ENCODE measurements at regions not wholly inside any gene's neighbourhood (a gene's known extent, or its start where the extent isn't known, plus 50 kb on each side); places are given as distances from the start of the nearest gene placed in this dataset.

- no peaks in the 10 kb centered on the region for H3K27me3 ChIP-seq (ENCODE audit: low read length)
- ChIA-PET CTCF (no interaction called here), POLR2A (ENCODE audit: unreplicated experiment) (no interaction called here)
- H4K20me1 ChIP-seq (ENCODE audit: low read length), result no peaks in the 10 kb centered on the region
- DNase-seq (no peak), ATAC-seq (no peak)
- TF ChIP-seq, protein P1, sequence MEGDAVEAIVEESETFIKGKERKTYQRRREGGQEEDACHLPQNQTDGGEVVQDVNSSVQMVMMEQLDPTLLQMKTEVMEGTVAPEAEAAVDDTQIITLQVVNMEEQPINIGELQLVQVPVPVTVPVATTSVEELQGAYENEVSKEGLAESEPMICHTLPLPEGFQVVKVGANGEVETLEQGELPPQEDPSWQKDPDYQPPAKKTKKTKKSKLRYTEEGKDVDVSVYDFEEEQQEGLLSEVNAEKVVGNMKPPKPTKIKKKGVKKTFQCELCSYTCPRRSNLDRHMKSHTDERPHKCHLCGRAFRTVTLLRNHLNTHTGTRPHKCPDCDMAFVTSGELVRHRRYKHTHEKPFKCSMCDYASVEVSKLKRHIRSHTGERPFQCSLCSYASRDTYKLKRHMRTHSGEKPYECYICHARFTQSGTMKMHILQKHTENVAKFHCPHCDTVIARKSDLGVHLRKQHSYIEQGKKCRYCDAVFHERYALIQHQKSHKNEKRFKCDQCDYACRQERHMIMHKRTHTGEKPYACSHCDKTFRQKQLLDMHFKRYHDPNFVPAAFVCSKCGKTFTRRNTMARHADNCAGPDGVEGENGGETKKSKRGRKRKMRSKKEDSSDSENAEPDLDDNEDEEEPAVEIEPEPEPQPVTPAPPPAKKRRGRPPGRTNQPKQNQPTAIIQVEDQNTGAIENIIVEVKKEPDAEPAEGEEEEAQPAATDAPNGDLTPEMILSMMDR (conservative IDR thresholded peaks at IDR 0.05; ENCODE audit: low read depth, low read length), result no peak
- TF ChIP-seq EZH2phosphoT487 (IDR thresholded peaks at IDR 0.05; ENCODE audit: borderline replicate concordance, low read length), result no peak
- no peak for TF ChIP-seq EZH2 (IDR thresholded peaks at IDR 0.05; ENCODE audit: low read length, unreplicated experiment)
- H3K36me3 ChIP-seq (ENCODE audit: low read depth, low read length), result no peaks in the 10 kb centered on the region
- no peak overlapping the region for H3K27ac ChIP-seq (ENCODE audit: low read length)
- H3K79me2 ChIP-seq (ENCODE audit: low read length), result no peaks in the 10 kb centered on the region
- no peaks in the 10 kb centered on the region for H3K4me1 ChIP-seq (ENCODE audit: insufficient read depth, low read length)
- BruUV-seq (replicated peaks), result no TSS peak
- intact Hi-C loops (cut with micrococcal nuclease), result no loop called here
- no peak overlapping the region for H2AFZ ChIP-seq (ENCODE audit: low read length)
- H3K4me3 ChIP-seq (ENCODE audit: low read length), result no peak overlapping the region
- H3K9ac ChIP-seq (ENCODE audit: low read length), result no peak overlapping the region
- H3K9me3 ChIP-seq (ENCODE audit: low read length), result no peaks in the 10 kb centered on the region
- H3K4me2 ChIP-seq (ENCODE audit: low read length), result no peak overlapping the region
- H3K9me2 ChIP-seq (replicated peaks; ENCODE audit: low read length), result no peaks in the 10 kb centered on the region
- no peaks in the 10 kb centered on the region for H3F3A ChIP-seq (ENCODE audit: low read length, unreplicated experiment)
Observed at GRCh38 chr22:48682504-48682903, 1145.2 kb downstream of the BRD1 start.

GRCh38 chr22:48680601-48681000 is 1147.1 kb downstream of the BRD1 start:
- no peaks in the 10 kb centered on the region for H3K27me3 ChIP-seq (ENCODE audit: low read length)
- H2AFZ ChIP-seq (ENCODE audit: low read length), result no peak overlapping the region
- H3K4me3 ChIP-seq (ENCODE audit: low read length), result no peak overlapping the region
- no peak for ATAC-seq
- no peaks in the 10 kb centered on the region for H3K4me1 ChIP-seq (ENCODE audit: insufficient read depth, low read length)
- ChIA-PET POLR2A (ENCODE audit: unreplicated experiment) (no interaction called here), CTCF (no interaction called here)
- intact Hi-C loops (cut with micrococcal nuclease), result no loop called here
- no peak for TF ChIP-seq EZH2phosphoT487 (IDR thresholded peaks at IDR 0.05; ENCODE audit: borderline replicate concordance, low read length)
- TF ChIP-seq, protein P1 (conservative IDR thresholded peaks at IDR 0.05; ENCODE audit: low read depth, low read length), result no peak
- TF ChIP-seq EZH2 (IDR thresholded peaks at IDR 0.05; ENCODE audit: low read length, unreplicated experiment), result no peak
- H3K9me3 ChIP-seq (ENCODE audit: low read length), result no peaks in the 10 kb centered on the region
- no peak for DNase-seq
- H3K36me3 ChIP-seq (ENCODE audit: low read depth, low read length), result no peaks in the 10 kb centered on the region
- no peak overlapping the region for H3K4me2 ChIP-seq (ENCODE audit: low read length)
- H3K79me2 ChIP-seq (ENCODE audit: low read length), result no peaks in the 10 kb centered on the region
- no TSS peak for BruUV-seq (replicated peaks)
- H3K27ac ChIP-seq (ENCODE audit: low read length), result no peak overlapping the region
- H3K9me2 ChIP-seq (replicated peaks; ENCODE audit: low read length), result no peaks in the 10 kb centered on the region
- H3K9ac ChIP-seq (ENCODE audit: low read length), result no peak overlapping the region
- no peaks in the 10 kb centered on the region for H3F3A ChIP-seq (ENCODE audit: low read length, unreplicated experiment)
- H4K20me1 ChIP-seq (ENCODE audit: low read length), result no peaks in the 10 kb centered on the region

- no TSS peak for BruUV-seq (replicated peaks)
- H3K4me1 ChIP-seq (ENCODE audit: insufficient read depth, low read length), result no peaks in the 10 kb centered on the region
- POLR2A ChIA-PET (ENCODE audit: unreplicated experiment), result no interaction called here
- H3K4me3 ChIP-seq (ENCODE audit: low read length), result no peak overlapping the region
- no peaks in the 10 kb centered on the region for H3K9me2 ChIP-seq (replicated peaks; ENCODE audit: low read length)
- TF ChIP-seq, protein P1 (conservative IDR thresholded peaks at IDR 0.05; ENCODE audit: low read depth, low read length), result no peak
- TF ChIP-seq EZH2 (IDR thresholded peaks at IDR 0.05; ENCODE audit: low read length, unreplicated experiment) (no peak), EZH2phosphoT487 (IDR thresholded peaks at IDR 0.05; ENCODE audit: borderline replicate concordance, low read length) (no peak)
- CTCF ChIA-PET, result no interaction called here
- H3K9me3 ChIP-seq (ENCODE audit: low read length), result no peaks in the 10 kb centered on the region
- no peaks in the 10 kb centered on the region for H3K27me3 ChIP-seq (ENCODE audit: low read length)
- no peak overlapping the region for H3K4me2 ChIP-seq (ENCODE audit: low read length)
- DNase-seq, result no peak
- H3K27ac ChIP-seq (ENCODE audit: low read length), result no peak overlapping the region
- no peaks in the 10 kb centered on the region for H3K36me3 ChIP-seq (ENCODE audit: low read depth, low read length)
- no peaks in the 10 kb centered on the region for H3K79me2 ChIP-seq (ENCODE audit: low read length)
- H4K20me1 ChIP-seq (ENCODE audit: low read length), result no peaks in the 10 kb centered on the region
- no peak overlapping the region for H3K9ac ChIP-seq (ENCODE audit: low read length)
- H2AFZ ChIP-seq (ENCODE audit: low read length), result no peak overlapping the region
- H3F3A ChIP-seq (ENCODE audit: low read length, unreplicated experiment), result no peaks in the 10 kb centered on the region
- intact Hi-C loops (cut with micrococcal nuclease), result no loop called here
- no peak for ATAC-seq
Observed at GRCh38 chr22:48679656-48680555, 1147.8 kb downstream of the BRD1 start.

Data from PC-3 (cell line).